HG02840 (cell line): ENCODE measurements at regions not wholly inside any gene's neighbourhood (a gene's known extent, or its start where the extent isn't known, plus 50 kb on each side); places are given as distances from the start of the nearest gene placed in this dataset.

Source experiments
- ATAC-seq: cut with Tn5 transposase; IDR thresholded peaks from one replicate; pipeline ENCODE4 v1.9.1; 2021; ENCODE audit warnings: mild to moderate bottlenecking, moderate library complexity, moderate number of reproducible peaks; ENCODE audit not compliant: unreplicated experiment, low FRiP score

GRCh38 chr1:218850367-218850766 lies 323.3 kb upstream of the LYPLAL1 start:
- no peak for ATAC-seq

- no peak for ATAC-seq
Measured at GRCh38 chr1:218851586-218851985, 322.1 kb upstream of the LYPLAL1 start.

- ATAC-seq: no peak
Measured at GRCh38 chr1:218852527-218852926, 321.2 kb upstream of the LYPLAL1 start.

GRCh38 chr1:218863987-218864386 lies 309.7 kb upstream of the LYPLAL1 start:
- no peak for ATAC-seq

GRCh38 chr1:218865591-218865990 lies 308.1 kb upstream of the LYPLAL1 start:
- ATAC-seq: no peak

- no peak for ATAC-seq
Measured at GRCh38 chr1:218866507-218866906, 307.2 kb upstream of the LYPLAL1 start.

- no peak for ATAC-seq
Measured at GRCh38 chr1:218867066-218867465, 306.6 kb upstream of the LYPLAL1 start.

- no peak for ATAC-seq
Measured at GRCh38 chr1:218867941-218868626, 305.6 kb upstream of the LYPLAL1 start.

GRCh38 chr1:218869276-218869675 lies 304.4 kb upstream of the LYPLAL1 start:
- ATAC-seq: no peak

- no peak for ATAC-seq
Measured at GRCh38 chr1:218872026-218872425, 301.7 kb upstream of the LYPLAL1 start.

GRCh38 chr1:218872928-218873327 lies 300.8 kb upstream of the LYPLAL1 start:
- ATAC-seq: no peak

- no peak for ATAC-seq
Measured at GRCh38 chr1:218874313-218874712, 299.4 kb upstream of the LYPLAL1 start.

- no peak for ATAC-seq
Measured at GRCh38 chr1:218874801-218875400, 298.8 kb upstream of the LYPLAL1 start.

GRCh38 chr1:218878369-218878768 lies 295.3 kb upstream of the LYPLAL1 start:
- ATAC-seq: no peak

GRCh38 chr1:218880484-218881060 lies 293.1 kb upstream of the LYPLAL1 start:
- ATAC-seq: no peak

GRCh38 chr1:218882454-218882853 lies 291.2 kb upstream of the LYPLAL1 start:
- ATAC-seq: no peak

GRCh38 chr1:218886101-218886871 lies 287.4 kb upstream of the LYPLAL1 start:
- ATAC-seq: no peak

GRCh38 chr1:218887141-218887925 lies 286.3 kb upstream of the LYPLAL1 start:
- no peak for ATAC-seq

- no peak for ATAC-seq
Measured at GRCh38 chr1:218890451-218890850, 283.2 kb upstream of the LYPLAL1 start.

- ATAC-seq: no peak
Measured at GRCh38 chr1:218891577-218891976, 282.1 kb upstream of the LYPLAL1 start.
